PC-9 (cell line): ENCODE measurements at regions not wholly inside any gene's neighbourhood (a gene's known extent, or its start where the extent isn't known, plus 50 kb on each side); places are given as distances from the start of the nearest gene placed in this dataset.

ENCODE experiments used
- CTCF ChIP-seq: fragments of 200-600 bp; sonication (generic); conservative IDR thresholded peaks from 2 replicates; pipeline ENCODE4 v1.6.1; 2017; ENCODE audit warnings: mixed run types, antibody characterized with exemption, mild to moderate bottlenecking, moderate library complexity
- EZH2 ChIP-seq: fragments of 200-600 bp; sonication (generic); IDR thresholded peaks from 2 replicates; pipeline ENCODE4 v1.8.0; 2017; ENCODE audit warnings: antibody characterized with exemption, low read depth

DNA sequence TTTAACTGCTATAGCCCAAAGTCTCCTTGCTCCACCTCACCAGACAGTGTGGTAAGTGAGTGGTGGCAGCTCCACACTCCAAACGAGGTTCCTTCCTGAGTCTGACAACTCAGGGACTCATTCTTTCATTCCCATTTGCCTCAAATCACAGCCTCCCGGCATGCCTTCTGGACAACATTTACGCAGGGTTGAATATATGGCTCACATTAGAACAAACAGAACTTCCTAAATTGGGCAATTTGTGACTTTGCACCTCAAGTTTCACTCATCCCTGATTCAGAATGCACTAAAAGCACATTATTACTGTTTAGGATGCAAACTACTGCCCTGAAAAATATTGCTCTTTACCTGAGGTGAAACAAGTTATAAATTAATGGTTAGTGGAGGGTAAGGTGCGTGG lies 224.6 kb upstream of the PPARGC1A start:
- no peak for TF ChIP-seq CTCF
- no peak for TF ChIP-seq EZH2
